Stimulated activated CD4-positive, alpha-beta T cell treated with anti-CD3 and anti-CD28 coated beads, Interleukin-4, amount 100 ng/mL, for 1 hour (primary cell): ENCODE measurements at regions not wholly inside any gene's neighbourhood (a gene's known extent, or its start where the extent isn't known, plus 50 kb on each side); places are given as distances from the start of the nearest gene placed in this dataset.

Experiments
- DNase-seq: peaks from one replicate; pipeline ENCODE4 v3.0.0-alpha.2; 2020

DNA sequence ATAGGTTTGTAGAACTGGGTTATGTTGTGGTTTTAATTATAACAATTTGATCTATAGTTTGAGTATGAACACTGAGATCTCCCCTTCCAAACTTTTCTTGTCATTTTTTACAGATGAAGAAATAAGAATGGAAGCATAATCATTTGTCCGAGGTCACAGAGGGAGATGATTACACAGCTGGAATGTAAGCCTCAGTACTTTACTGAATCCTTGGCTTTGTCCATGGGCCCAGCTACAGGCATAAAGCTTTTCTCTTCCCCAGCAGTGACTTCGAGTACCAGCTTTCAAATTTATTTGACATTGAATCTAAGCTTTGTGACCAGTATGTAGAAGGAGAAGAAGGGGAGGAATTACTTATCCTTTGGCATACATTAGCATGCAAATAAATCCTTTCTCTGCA is 80.9 kb upstream of the DCBLD2 start:
- DNase-seq: no peak

GRCh38 chr3:98980915-98981596 is 79.6 kb upstream of the DCBLD2 start:
- no peak for DNase-seq

- DNase-seq: no peak
Observed at GRCh38 chr3:98979296-98979695, 77.8 kb upstream of the DCBLD2 start.

DNA sequence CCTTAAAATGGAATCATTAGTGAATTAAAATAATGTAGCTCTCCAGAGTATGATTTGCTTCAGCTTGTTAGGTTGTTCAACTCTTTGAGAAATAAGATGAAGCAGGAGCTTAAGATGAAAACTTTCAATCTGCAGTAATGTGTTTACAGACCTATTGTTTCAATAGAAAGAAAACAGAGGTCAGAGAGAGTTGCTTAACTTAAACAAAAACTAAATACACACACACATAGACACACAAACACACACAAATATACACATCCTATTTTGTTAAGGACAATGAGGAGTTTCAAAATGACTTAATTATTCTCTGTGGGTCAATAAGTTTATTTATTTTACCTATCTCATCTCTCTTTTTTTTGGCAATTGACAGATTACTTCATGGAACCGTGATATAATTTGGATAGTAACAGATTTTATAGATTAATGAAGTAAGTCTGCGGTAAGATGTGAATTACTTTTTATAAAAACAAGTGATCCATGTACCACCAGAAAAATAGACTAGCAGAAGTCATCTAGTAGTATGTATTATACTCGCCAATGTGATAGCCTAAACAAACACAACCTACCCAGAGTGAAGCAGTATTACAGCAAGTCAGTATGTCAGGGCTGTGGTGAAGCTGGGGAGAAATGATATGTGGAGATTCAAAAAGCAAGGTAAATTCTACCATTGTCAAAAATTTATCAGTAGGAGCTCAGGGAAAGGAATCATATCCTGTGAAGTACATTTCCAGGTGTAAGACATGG is 76.7 kb upstream of the DCBLD2 start:
- DNase-seq: no peak

- DNase-seq: no peak
Observed at GRCh38 chr3:98977520-98977919, 76.0 kb upstream of the DCBLD2 start.

- no peak for DNase-seq
Observed at GRCh38 chr3:98974442-98974841, 72.9 kb upstream of the DCBLD2 start.

GRCh38 chr3:98972720-98973119 is 71.2 kb upstream of the DCBLD2 start:
- DNase-seq: no peak

DNA sequence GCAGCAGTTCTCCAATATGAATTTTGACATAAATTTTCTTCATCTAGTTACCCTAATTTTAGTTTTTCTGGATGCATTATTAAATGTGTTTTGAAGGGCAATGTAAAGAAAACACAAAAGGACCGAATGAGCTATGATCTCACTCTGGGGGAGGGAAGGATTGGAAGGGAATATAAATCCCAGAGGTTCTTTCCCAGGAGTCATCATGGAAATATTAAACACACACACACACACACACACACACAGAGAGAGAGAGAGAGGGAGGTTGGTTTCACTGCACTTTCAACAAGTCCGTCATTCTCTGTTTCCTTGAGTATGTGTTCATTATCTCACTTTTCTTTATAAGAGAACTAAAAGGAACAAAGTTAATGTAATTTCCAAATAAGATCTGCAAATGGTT is 70.7 kb upstream of the DCBLD2 start:
- no peak for DNase-seq

DNA sequence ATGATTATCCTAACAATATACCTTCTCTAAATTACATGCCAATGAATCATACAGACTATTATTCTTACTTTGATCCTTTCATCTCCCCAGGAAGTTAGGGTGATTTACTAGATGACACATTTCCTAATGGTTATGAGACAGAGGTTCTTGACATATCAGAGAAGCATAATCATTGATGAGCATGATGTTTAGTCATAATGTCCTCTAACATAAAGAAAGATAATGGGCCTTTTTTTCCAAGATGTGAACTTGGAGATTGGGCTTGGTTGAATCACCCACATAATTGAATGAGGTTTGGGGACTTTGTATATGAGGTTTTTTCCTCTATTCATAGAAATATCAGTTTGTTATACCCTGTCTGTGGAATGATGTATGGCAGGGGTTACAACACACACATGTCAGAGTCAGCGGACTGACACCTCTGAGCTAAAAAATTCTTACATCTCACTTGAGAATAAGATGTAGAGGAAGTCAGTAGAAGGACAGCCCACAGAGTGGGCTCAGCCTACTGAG is 69.7 kb upstream of the DCBLD2 start:
- no peak for DNase-seq

DNA sequence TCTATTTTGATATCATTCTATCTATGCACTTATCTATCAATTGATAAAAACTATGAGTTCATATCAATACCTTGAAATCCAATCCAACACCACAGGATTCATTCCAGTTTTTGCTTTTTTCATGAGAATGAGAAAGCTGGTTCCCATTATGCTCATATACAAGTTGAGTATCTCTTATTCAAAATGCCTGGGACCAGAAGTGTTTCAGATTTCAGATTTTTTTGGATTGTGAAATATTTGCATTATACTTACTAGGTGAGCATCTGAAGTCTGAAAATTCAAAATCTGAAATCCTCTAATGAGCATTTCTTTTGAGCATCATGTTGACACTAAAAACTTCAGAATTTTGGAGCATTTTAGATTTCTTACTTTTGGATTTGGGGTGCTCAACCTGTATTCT is 67.8 kb upstream of the DCBLD2 start:
- no peak for DNase-seq

DNA sequence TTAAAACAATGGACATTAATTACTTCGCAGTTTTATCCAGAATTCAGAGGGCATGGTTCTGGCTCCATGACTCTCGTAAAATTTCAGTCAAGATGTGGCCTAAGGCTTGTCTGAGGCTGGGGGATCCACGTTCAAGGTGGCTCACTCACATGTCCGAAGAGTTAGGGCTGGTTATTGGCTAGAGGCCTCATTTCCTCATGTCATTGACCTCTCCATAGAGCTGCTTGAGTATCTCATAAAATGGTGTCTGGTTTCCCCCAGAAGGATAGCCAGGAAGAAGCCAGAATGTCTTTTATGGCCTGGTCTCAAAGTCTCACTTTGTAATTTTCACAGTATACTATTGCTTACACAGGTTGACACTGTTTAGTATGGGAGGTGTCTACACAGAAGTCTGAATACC is 67.3 kb upstream of the DCBLD2 start:
- no peak for DNase-seq

DNA sequence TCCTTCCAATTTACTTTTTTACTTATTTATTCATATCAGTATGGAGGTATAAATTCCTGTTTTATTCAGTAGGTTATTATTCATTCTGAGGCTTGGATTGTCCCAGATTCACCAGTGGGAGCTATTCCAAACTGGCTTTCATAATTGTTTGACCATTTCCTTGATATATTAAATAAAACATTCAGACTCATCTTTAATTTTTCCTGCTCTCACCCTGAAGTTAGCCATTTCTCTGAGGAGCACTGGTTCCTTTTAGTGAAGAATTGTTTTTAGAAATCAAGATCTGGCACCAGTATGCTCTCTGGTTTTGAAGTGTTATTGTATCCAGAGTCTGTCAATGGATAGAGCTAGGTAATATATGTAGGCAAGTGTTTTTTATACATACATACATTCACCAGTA is 66.9 kb upstream of the DCBLD2 start:
- DNase-seq: no peak

GRCh38 chr3:98967758-98968157 is 66.3 kb upstream of the DCBLD2 start:
- no peak for DNase-seq

DNA sequence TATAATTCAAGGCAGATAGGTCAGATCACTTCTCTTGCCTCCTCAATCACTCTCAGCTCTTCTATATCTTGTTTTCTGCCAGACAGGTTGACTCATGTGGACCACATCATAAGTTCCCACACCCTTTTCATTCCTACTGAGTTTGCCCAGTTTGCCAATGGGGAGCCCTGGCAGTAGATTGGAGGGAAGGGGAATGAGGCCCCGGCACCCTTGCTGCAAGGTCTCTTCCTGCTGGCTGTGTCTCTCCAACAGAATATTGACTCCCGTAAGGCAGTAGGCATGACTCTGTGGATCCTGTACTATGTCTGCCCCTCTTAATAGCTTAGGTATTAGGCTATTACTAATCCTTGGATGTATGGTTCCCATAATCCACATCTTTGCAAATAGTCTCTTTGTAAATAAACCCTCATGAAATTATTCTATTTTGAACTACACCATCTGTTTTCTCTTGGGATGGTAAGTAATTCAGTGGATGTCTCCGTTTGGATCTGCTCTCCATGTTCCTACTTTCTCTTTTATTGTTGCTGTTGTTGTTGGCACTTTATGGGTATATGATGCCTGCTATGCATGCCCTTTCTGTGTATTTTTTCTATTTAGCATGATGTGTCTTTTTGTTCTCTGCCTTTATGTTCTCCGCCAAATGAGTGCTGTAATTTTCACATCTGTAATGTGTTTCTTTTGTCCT is 65.5 kb upstream of the DCBLD2 start:
- no peak for DNase-seq

- no peak for DNase-seq
Observed at GRCh38 chr3:98966434-98966833, 64.9 kb upstream of the DCBLD2 start.

DNA sequence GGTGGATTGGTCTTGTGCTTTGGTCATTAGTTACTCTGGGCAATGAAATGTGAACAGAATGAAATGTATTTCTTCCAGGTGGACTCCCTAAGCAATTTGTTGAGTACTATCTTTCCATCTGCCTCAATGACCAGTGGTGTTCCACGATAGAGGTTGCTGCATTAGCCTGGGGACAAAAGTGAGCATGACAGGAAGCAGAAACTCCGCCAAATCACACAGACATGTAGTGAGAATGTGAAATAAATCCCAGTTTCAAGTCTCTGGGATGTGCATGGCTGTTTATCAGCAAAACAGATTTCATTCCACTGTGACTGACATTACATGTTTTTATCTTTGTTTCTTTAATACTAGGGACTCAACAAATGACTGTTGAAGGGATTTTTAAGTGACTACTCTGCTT is 63.3 kb upstream of the DCBLD2 start:
- DNase-seq: no peak

GRCh38 chr3:98963546-98963945 is 62.1 kb upstream of the DCBLD2 start:
- no peak for DNase-seq

GRCh38 chr3:98962951-98963350 is 61.5 kb upstream of the DCBLD2 start:
- no peak for DNase-seq

DNA sequence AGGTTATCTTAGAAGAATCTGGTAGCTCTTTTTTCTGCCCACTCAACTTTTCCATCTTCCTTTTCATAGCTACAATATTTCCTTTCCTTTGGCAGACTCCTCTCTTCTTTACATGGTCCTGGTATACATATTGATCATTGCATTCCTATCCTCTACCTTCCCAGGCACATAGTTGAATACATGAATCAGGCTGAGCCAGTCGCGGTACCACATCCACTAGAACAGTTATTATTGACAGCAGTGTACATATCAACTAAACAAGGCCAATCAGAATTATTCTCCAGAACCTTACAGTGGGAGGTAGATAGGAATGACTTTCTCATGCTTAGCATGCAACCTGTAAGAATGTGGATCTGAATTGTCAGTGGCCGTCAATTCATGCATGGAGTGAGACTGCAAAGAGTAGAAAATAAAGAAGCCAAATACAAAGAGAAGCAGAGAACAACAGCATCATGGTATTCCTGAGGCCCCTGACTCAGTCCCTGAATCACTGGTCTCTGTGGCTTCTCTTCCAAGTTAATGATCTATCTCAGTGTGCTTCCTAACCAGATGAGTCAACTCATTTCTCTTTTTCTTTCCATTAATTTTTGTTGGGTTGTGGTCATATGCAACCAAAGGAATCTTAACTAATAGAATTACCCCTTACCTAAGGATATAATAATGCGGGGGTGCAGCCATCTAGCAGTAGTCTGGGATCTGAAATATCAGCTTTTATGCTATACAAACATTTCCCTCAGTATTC is 60.9 kb upstream of the DCBLD2 start:
- no peak for DNase-seq

DNA sequence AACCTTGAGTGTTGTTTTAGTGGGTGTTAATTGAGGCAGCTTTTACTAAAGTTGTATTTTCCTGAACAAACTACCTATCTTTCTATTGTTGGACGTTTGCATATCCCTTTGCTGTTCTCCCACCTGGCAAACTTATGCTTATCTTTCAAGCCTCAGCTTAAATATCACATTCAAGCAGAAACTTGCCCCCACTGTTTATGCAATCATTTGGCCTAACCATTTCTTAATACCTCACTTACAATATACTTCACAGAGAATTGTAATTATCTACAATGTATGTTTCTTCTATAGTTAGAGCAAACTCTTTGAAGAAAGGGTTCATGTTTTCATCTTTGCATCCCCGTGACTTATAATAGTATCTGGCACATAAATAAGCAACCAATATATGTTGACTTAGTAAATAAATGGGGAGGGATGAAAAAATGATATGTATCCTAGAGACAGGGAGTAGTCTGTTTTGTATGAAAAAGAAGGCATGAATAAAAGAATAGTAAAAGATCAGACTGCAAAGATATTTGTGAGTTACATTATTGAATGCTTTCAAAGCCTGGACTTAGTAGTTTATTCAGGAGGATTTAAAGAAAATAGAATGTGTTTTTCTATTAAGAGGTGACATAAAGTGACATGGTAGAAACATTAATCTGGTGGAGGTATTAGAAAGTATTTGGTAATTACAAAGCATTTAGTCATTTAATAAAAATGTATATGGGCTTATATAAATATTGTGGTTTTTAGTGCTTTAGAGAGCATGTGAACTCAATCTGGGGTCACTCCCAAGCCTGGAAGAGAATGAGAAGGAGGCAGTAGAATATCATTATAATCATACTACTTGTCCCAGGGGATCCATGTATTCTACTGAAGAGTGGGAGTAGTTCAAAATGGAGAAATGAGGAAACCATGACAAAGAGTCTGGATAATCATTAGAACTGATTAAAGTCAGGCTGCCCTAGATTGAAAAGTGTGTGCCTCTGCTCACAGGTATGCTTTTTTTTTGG is 60.0 kb upstream of the DCBLD2 start:
- no peak for DNase-seq

- DNase-seq: no peak
Observed at GRCh38 chr3:98957681-98958080, 56.2 kb upstream of the DCBLD2 start.

DNA sequence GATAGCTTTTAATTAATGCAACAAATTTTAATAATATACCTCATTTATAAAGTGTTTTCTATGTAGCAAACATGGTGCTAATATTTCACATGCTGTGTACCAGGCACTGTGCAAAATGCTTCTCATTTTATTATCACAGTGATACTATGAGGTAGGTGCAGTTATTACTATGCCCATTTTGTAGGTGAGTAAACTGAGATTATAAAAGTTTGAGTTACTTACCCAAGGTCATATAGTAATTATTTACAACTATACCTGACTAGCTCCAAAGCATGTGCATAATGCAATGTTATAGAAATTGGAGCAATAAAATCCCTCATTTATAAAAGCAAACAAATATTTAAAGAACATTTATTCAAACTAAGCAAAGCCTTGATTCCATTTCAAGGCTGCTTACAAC is 54.5 kb upstream of the DCBLD2 start:
- DNase-seq: no peak
